ENCODE measurements at regions not wholly inside any gene's neighbourhood (a gene's known extent, or its start where the extent isn't known, plus 50 kb on each side); places are given as distances from the start of the nearest gene placed in this dataset.

GRCh38 chr6:23663096-23663495 is 462.9 kb upstream of the NRSN1 start:
- no peak for TF ChIP-seq POLR2AphosphoS5 (IDR thresholded peaks at IDR 0.05; ENCODE audit: low read depth, low read length)
- TF ChIP-seq CTCF (IDR thresholded peaks at IDR 0.05 in 2 of 3, conservative IDR thresholded peaks at IDR 0.05 in 1 of 3; ENCODE audit: borderline replicate concordance in 1 of 3, insufficient read depth in 1 of 3, low read depth in 2 of 3, low read length in 2 of 3) = no peak
- TF ChIP-seq SRF (IDR thresholded peaks at IDR 0.05; ENCODE audit: low read depth) = no peak
- TF ChIP-seq POLR2A (IDR thresholded peaks at IDR 0.05; ENCODE audit: borderline replicate concordance, extremely low read depth, insufficient read depth, insufficient read length) = no peak
- TF ChIP-seq EZH2phosphoT487 (IDR thresholded peaks at IDR 0.05; ENCODE audit: borderline replicate concordance) = no peak
- TF ChIP-seq ATF3 (IDR thresholded peaks at IDR 0.05) = no peak
- no peak for TF ChIP-seq ZFX (IDR thresholded peaks at IDR 0.05)
- no peak for TF ChIP-seq ZBTB33 (IDR thresholded peaks at IDR 0.05; ENCODE audit: extremely low read depth, insufficient replicate concordance, low read length)
- TF ChIP-seq ELF1 (IDR thresholded peaks at IDR 0.05; ENCODE audit: borderline replicate concordance, low read depth) = no peak
- TF ChIP-seq YY1 (IDR thresholded peaks at IDR 0.05; ENCODE audit: extremely low read depth, insufficient replicate concordance, low read depth, low read length) = no peak
- TF ChIP-seq REST (IDR thresholded peaks at IDR 0.05; ENCODE audit: low read depth) = no peak
- TF ChIP-seq JUND (IDR thresholded peaks at IDR 0.05) = no peak
- TF ChIP-seq ZNF274 (IDR thresholded peaks at IDR 0.05; ENCODE audit: low read depth, low read length) = no peak
- TF ChIP-seq TCF7L2 (IDR thresholded peaks at IDR 0.05; ENCODE audit: borderline replicate concordance, extremely low read depth, insufficient read depth, insufficient read length) = no peak
- TF ChIP-seq SP1 (IDR thresholded peaks at IDR 0.05; ENCODE audit: low read depth) = no peak
- TF ChIP-seq SIN3A (IDR thresholded peaks at IDR 0.05; ENCODE audit: low read depth) = no peak
- TF ChIP-seq CBX3 (IDR thresholded peaks at IDR 0.05; ENCODE audit: low read depth) = no peak
- no peak for TF ChIP-seq RAD21 (IDR thresholded peaks at IDR 0.05; ENCODE audit: low read depth)
- intact Hi-C loops (cut with micrococcal nuclease) = no loop called here
- no peak overlapping the region for H3K4me3 ChIP-seq (replicated peaks in 1 of 2; ENCODE audit: low read depth in 1 of 2, low read length in 2 of 2)
- DNase-seq (ENCODE audit: low read depth, low spot score) (no peak), ATAC-seq (no peak)
- no peaks in the 10 kb centered on the region for H4K20me1 ChIP-seq (ENCODE audit: insufficient read depth)
- no peaks in the 10 kb centered on the region for H3K4me1 ChIP-seq (ENCODE audit: control insufficient read depth in 1 of 2, insufficient read depth in 2 of 2, low read length in 2 of 2)
- POLR2A ChIA-PET = no interaction called here
- H3K9me3 ChIP-seq (ENCODE audit: control insufficient read depth in 1 of 2, insufficient read depth in 1 of 2, low read depth in 1 of 2, low read length in 2 of 2) = no peaks in the 10 kb centered on the region; a peak in 1 of 4 replicates
- no TSS peak for BruUV-seq (replicated peaks)
- no peak overlapping the region for H3K4me2 ChIP-seq (ENCODE audit: low read length)
- no peaks in the 10 kb centered on the region for H3K36me3 ChIP-seq (ENCODE audit: control insufficient read depth in 1 of 2, insufficient read depth in 2 of 2, low read length in 2 of 2)
- RAD21 ChIA-PET (ENCODE audit: low non-redundant PET in 1 of 2, low total read pairs in 2 of 2, uncharacterized antibody in 2 of 2, unreplicated experiment in 2 of 2) = no interaction called here
- no peak overlapping the region for H2AFZ ChIP-seq (ENCODE audit: low read depth, low read length, poor library complexity, severe bottlenecking)
- CTCF ChIA-PET = no interaction called here
- H3K9ac ChIP-seq (ENCODE audit: low read length) = no peak overlapping the region
- no peak overlapping the region for H3K27ac ChIP-seq (ENCODE audit: low read depth, low read length)
- H3K27me3 ChIP-seq (ENCODE audit: insufficient read depth, low read length) = no peaks in the 10 kb centered on the region
- H3K9me2 ChIP-seq (ENCODE audit: insufficient read depth) = no peaks in the 10 kb centered on the region
- H3K79me2 ChIP-seq (ENCODE audit: insufficient read depth, low read length) = no peaks in the 10 kb centered on the region
